ENCODE measurements at regions not wholly inside any gene's neighbourhood (a gene's known extent, or its start where the extent isn't known, plus 50 kb on each side); places are given as distances from the start of the nearest gene placed in this dataset.

- Mint-ChIP-seq H3K4me1 (ENCODE audit: low read depth) (peaks cover 5% of the 10 kb centered on the region), H3K9me3 (ENCODE audit: low read depth) (no peaks in the 10 kb centered on the region), H3K4me3 (ENCODE audit: unreplicated experiment) (no peak overlapping the region), H3K27me3 (ENCODE audit: low read depth) (no peaks in the 10 kb centered on the region), H3K27ac (ENCODE audit: unreplicated experiment) (no peak overlapping the region), H3K36me3 (ENCODE audit: low read depth) (no peaks in the 10 kb centered on the region)
- DNase-seq (ENCODE audit: low spot score): no peak
- TF ChIP-seq, protein P1, sequence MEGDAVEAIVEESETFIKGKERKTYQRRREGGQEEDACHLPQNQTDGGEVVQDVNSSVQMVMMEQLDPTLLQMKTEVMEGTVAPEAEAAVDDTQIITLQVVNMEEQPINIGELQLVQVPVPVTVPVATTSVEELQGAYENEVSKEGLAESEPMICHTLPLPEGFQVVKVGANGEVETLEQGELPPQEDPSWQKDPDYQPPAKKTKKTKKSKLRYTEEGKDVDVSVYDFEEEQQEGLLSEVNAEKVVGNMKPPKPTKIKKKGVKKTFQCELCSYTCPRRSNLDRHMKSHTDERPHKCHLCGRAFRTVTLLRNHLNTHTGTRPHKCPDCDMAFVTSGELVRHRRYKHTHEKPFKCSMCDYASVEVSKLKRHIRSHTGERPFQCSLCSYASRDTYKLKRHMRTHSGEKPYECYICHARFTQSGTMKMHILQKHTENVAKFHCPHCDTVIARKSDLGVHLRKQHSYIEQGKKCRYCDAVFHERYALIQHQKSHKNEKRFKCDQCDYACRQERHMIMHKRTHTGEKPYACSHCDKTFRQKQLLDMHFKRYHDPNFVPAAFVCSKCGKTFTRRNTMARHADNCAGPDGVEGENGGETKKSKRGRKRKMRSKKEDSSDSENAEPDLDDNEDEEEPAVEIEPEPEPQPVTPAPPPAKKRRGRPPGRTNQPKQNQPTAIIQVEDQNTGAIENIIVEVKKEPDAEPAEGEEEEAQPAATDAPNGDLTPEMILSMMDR (IDR thresholded peaks at IDR 0.05): no peak
Observed at GRCh38 chr4:12691168-12691567, 793.0 kb downstream of the RAB28 start.

GRCh38 chr4:12689457-12689856 lies 794.7 kb downstream of the RAB28 start:
- H3K4me1 Mint-ChIP-seq (ENCODE audit: low read depth): peaks cover 5% of the 10 kb centered on the region
- H3K4me3 Mint-ChIP-seq (ENCODE audit: unreplicated experiment): no peak overlapping the region

DNA sequence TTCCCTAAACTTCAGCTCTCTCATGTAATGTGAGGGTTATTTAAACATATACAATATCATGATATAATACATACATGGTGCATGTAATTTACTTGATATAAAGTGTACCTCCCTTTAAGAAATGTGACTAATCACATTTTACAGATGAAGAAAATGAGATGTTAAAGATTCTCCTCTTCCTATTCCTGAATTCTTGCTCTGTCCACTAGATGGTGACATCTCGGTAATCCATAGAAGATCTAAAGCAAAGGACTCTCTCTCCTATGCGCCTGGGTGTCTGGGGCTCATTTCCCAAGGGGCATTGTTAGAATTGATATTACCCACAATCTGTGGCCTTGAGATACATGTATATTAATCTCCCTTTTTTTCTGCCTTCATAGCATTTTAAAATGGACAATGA lies 804.9 kb downstream of the RAB28 start:
- H3K27ac Mint-ChIP-seq (ENCODE audit: unreplicated experiment): no peak overlapping the region
- no peak overlapping the region for H3K4me3 Mint-ChIP-seq (ENCODE audit: unreplicated experiment)
- H3K9me3 Mint-ChIP-seq (ENCODE audit: low read depth): peaks cover 10% of the 10 kb centered on the region
- no peak for DNase-seq (ENCODE audit: low spot score)
- no peaks in the 10 kb centered on the region for H3K4me1 Mint-ChIP-seq (ENCODE audit: low read depth)
- H3K27me3 Mint-ChIP-seq (ENCODE audit: low read depth): peaks cover 5% of the 10 kb centered on the region
- no peaks in the 10 kb centered on the region for H3K36me3 Mint-ChIP-seq (ENCODE audit: low read depth)
- TF ChIP-seq, protein P1 (IDR thresholded peaks at IDR 0.05): peak; percentile 64

More at GRCh38 chr4:12689457-12689856, 794.7 kb downstream of the RAB28 start:
- Mint-ChIP-seq H3K27me3 (ENCODE audit: low read depth) (no peaks in the 10 kb centered on the region), H3K9me3 (ENCODE audit: low read depth) (no peaks in the 10 kb centered on the region), H3K27ac (ENCODE audit: unreplicated experiment) (no peak overlapping the region), H3K36me3 (ENCODE audit: low read depth) (no peaks in the 10 kb centered on the region)
- TF ChIP-seq, protein P1 (IDR thresholded peaks at IDR 0.05): no peak
- no peak for DNase-seq (ENCODE audit: low spot score)

DNA sequence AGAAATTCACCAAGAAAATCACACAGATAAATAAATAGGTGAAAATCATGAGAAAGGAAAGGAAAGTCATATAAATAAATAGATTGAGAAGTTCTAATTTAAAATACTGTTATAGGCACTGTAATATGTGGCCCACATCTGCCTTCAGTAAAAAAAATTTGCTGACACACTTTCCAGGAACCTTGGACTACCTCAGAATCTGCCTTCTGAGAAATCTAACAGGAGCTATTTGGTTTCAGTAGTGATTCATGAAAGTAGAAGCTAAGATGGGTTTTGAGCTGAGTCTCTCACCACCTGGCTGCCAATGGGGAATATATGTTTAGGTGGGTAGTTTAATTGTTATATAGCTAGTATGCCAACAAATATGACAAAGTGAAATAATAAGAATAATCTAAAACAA lies 810.0 kb downstream of the RAB28 start:
- TF ChIP-seq, protein P1 (IDR thresholded peaks at IDR 0.05): no peak
- DNase-seq (ENCODE audit: low spot score): no peak
- Mint-ChIP-seq H3K4me1 (ENCODE audit: low read depth) (no peaks in the 10 kb centered on the region), H3K27me3 (ENCODE audit: low read depth) (no peaks in the 10 kb centered on the region), H3K4me3 (ENCODE audit: unreplicated experiment) (no peak overlapping the region), H3K36me3 (ENCODE audit: low read depth) (no peaks in the 10 kb centered on the region), H3K9me3 (ENCODE audit: low read depth) (peaks cover 24% of the 10 kb centered on the region), H3K27ac (ENCODE audit: unreplicated experiment) (no peak overlapping the region)

DNA sequence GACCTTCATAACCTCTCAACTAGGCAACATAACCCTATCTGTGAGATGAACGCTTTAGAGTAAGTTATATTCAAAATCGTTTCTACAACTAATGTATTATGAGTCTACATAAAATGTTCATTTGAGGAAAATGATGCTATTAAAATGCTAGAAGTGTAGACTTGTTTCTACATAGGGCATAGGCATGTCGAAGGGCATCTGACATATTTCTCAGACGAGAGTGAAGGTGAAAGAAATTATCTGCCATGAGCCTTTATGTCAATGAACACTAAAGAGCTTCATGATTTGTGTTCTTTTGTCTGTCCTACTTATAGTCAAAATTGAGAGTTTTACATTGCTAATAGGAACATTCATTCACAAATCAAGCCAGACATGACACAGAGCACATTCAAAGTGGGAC lies 811.8 kb downstream of the RAB28 start:
- Mint-ChIP-seq H3K27me3 (ENCODE audit: low read depth) (no peaks in the 10 kb centered on the region), H3K36me3 (ENCODE audit: low read depth) (no peaks in the 10 kb centered on the region), H3K9me3 (ENCODE audit: low read depth) (peaks cover 24% of the 10 kb centered on the region), H3K27ac (ENCODE audit: unreplicated experiment) (no peak overlapping the region), H3K4me1 (ENCODE audit: low read depth) (no peaks in the 10 kb centered on the region), H3K4me3 (ENCODE audit: unreplicated experiment) (no peak overlapping the region)
- DNase-seq (ENCODE audit: low spot score): no peak
- TF ChIP-seq, protein P1 (IDR thresholded peaks at IDR 0.05): no peak

All from chondrocyte (in vitro differentiated cells).